ENCODE measurements at regions not wholly inside any gene's neighbourhood (a gene's known extent, or its start where the extent isn't known, plus 50 kb on each side); places are given as distances from the start of the nearest gene placed in this dataset.
"Not testable (repeated sequence)": the region's sequence is repeated elsewhere in the genome, so short reads cannot be mapped to it uniquely, and the experiment has no call there.

GRCh38 chr5:57635146-57635777, 152.7 kb upstream of the ACTBL2 start:
- H3K27ac ChIP-seq = no peak overlapping the region
- no peak overlapping the region for H3K4me3 ChIP-seq
- H3K36me3 ChIP-seq = no peaks in the 10 kb centered on the region
- intact Hi-C loops (cut with DNase I) = no loop called here
- no peak for DNase-seq
- WGBS, 3 donors = 89 to 96% (median 92%) methylated on average over 3 of the region's 3 CpGs
- no peaks in the 10 kb centered on the region for H3K27me3 ChIP-seq
- no peak for TF ChIP-seq POLR2A (IDR thresholded peaks at IDR 0.05)
- H3K9me3 ChIP-seq = no peaks in the 10 kb centered on the region
- H3K4me1 ChIP-seq (ENCODE audit: insufficient read depth) = no peaks in the 10 kb centered on the region

- Histone ChIP-seq H3K4me3 (no peak overlapping the region), H3K27me3 (no peaks in the 10 kb centered on the region), H3K27ac (no peak overlapping the region), H3K36me3 (no peaks in the 10 kb centered on the region), H3K9me3 (no peaks in the 10 kb centered on the region), H3K4me1 (ENCODE audit: insufficient read depth) (no peaks in the 10 kb centered on the region)
- intact Hi-C loops (cut with DNase I) = no loop called here
- DNase-seq = no peak
- WGBS, 3 donors = 86 to 94% (median 91%) methylated on average over 1 of the region's 1 CpG
- TF ChIP-seq EP300 (IDR thresholded peaks at IDR 0.05) (no peak), CTCF (IDR thresholded peaks at IDR 0.05) (no peak), POLR2A (IDR thresholded peaks at IDR 0.05) (no peak)
These were observed 150.3 kb upstream of the ACTBL2 start for GRCh38 chr5:57632937-57633336.

GRCh38 chr5:57631139-57631538, 148.5 kb upstream of the ACTBL2 start:
- H3K9me3 ChIP-seq; H3K4me3 ChIP-seq; H3K4me1 ChIP-seq (ENCODE audit: insufficient read depth); H3K27me3 ChIP-seq; DNase-seq; H3K36me3 ChIP-seq; intact Hi-C loops (cut with DNase I); H3K27ac ChIP-seq: not testable (repeated sequence)

GRCh38 chr5:57627661-57628060, 145.1 kb upstream of the ACTBL2 start:
- Histone ChIP-seq H3K4me3 (no peak overlapping the region), H3K36me3 (no peaks in the 10 kb centered on the region), H3K27me3 (no peaks in the 10 kb centered on the region), H3K4me1 (ENCODE audit: insufficient read depth) (no peaks in the 10 kb centered on the region), H3K27ac (no peak overlapping the region), H3K9me3 (no peaks in the 10 kb centered on the region)
- TF ChIP-seq POLR2A (IDR thresholded peaks at IDR 0.05) (no peak), EP300 (IDR thresholded peaks at IDR 0.05) (no peak), CTCF (IDR thresholded peaks at IDR 0.05) (no peak)
- 84 to 88% (median 87%) methylated on average over 2 of the region's 2 CpGs for WGBS, 3 donors
- intact Hi-C loops (cut with DNase I) = no loop called here
- no peak for DNase-seq

- 32 to 52% (median 40%) methylated on average over 1 of the region's 1 CpG for WGBS, 3 donors
- Histone ChIP-seq H3K4me1 (ENCODE audit: insufficient read depth) (no peaks in the 10 kb centered on the region), H3K27me3 (no peaks in the 10 kb centered on the region), H3K27ac (no peak overlapping the region), H3K9me3 (no peaks in the 10 kb centered on the region), H3K36me3 (no peaks in the 10 kb centered on the region), H3K4me3 (no peak overlapping the region)
- no peak for DNase-seq
- intact Hi-C loops (cut with DNase I) = no loop called here
- TF ChIP-seq EP300 (IDR thresholded peaks at IDR 0.05) (no peak), CTCF (IDR thresholded peaks at IDR 0.05) (no peak), POLR2A (IDR thresholded peaks at IDR 0.05) (no peak)
These were observed 144.1 kb upstream of the ACTBL2 start for GRCh38 chr5:57626703-57627102.

Measured in ovary (tissue), 7 donors.